Peyer's patch (tissue), 4 donors: ENCODE measurements at regions not wholly inside any gene's neighbourhood (a gene's known extent, or its start where the extent isn't known, plus 50 kb on each side); places are given as distances from the start of the nearest gene placed in this dataset.

ENCODE experiments used
- CTCF ChIP-seq, 6 experiments: fragments of 450-650 bp in 4 of 6; fragments of 200-600 bp in 2 of 6; sonication (generic) in 1 of 6; IDR thresholded peaks; one replicate each; pipeline ENCODE4 v1.5.1; 2017 to 2019; ENCODE audit warnings: antibody characterized with exemption in 6 of 6, mild to moderate bottlenecking in 3 of 6, moderate library complexity in 1 of 6
- POLR2A ChIP-seq, 2 donors: fragments of 450-650 bp; IDR thresholded peaks; one replicate each; pipeline ENCODE4 v1.5.1; 2017; ENCODE audit warnings: antibody characterized with exemption in 2 of 2, mild to moderate bottlenecking in 2 of 2, moderate library complexity in 2 of 2

GRCh38 chr10:62915158-62915557, 99.0 kb upstream of the EGR2 start:
- TF ChIP-seq CTCF (IDR thresholded peaks at IDR 0.05) (no peak), POLR2A (IDR thresholded peaks at IDR 0.05) (no peak)
